ENCODE measurements at regions not wholly inside any gene's neighbourhood (a gene's known extent, or its start where the extent isn't known, plus 50 kb on each side); places are given as distances from the start of the nearest gene placed in this dataset.

DNA sequence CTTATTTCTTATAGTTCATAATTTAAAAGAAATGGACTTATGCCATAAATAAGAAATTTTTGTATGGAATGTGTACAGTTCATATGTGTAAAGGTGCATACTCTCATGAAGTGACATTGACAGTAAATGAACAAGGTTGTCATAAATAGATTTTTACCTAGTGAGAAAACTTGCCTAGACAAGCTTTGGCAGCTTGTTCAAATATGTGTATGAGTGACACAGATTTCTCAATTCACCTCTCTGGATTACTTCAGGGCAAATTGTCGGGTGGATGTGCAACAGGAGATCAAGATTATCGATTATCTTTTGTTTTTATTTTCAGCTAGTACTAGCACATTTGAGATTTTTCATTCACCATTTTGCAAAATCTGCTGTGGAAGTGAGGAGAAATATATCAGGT is 758.1 kb upstream of the ACVR2A start:
- TF ChIP-seq POLR2AphosphoS5 (IDR thresholded peaks at IDR 0.05) (no peak), POLR2A (IDR thresholded peaks at IDR 0.05) (no peak)
- TF ChIP-seq, protein P1, sequence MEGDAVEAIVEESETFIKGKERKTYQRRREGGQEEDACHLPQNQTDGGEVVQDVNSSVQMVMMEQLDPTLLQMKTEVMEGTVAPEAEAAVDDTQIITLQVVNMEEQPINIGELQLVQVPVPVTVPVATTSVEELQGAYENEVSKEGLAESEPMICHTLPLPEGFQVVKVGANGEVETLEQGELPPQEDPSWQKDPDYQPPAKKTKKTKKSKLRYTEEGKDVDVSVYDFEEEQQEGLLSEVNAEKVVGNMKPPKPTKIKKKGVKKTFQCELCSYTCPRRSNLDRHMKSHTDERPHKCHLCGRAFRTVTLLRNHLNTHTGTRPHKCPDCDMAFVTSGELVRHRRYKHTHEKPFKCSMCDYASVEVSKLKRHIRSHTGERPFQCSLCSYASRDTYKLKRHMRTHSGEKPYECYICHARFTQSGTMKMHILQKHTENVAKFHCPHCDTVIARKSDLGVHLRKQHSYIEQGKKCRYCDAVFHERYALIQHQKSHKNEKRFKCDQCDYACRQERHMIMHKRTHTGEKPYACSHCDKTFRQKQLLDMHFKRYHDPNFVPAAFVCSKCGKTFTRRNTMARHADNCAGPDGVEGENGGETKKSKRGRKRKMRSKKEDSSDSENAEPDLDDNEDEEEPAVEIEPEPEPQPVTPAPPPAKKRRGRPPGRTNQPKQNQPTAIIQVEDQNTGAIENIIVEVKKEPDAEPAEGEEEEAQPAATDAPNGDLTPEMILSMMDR (IDR thresholded peaks at IDR 0.05) = no peak
